OCI-LY3 (cell line): ENCODE measurements at regions not wholly inside any gene's neighbourhood (a gene's known extent, or its start where the extent isn't known, plus 50 kb on each side); places are given as distances from the start of the nearest gene placed in this dataset.

Experiments
- CTCF ChIP-seq: fragments of 200-600, 300-600 bp; sonication (generic); IDR thresholded peaks from 2 replicates; pipeline ENCODE4 v1.5.1; 2014; ENCODE audit warnings: antibody characterized with exemption, low read length, low read depth
- EZH2phosphoT487 ChIP-seq: fragments of 200-600 bp; shearing (Covaris generic); IDR thresholded peaks from 2 replicates; pipeline ENCODE4 v1.6.1; 2018; ENCODE audit warnings: antibody characterized with exemption, mixed run types, low read depth

GRCh38 chr5:128701301-128701700 lies 163.3 kb upstream of the FBN2 start:
- TF ChIP-seq CTCF (no peak), EZH2phosphoT487 (no peak)
